Gastrocnemius medialis (tissue), 4 donors: ENCODE measurements at regions not wholly inside any gene's neighbourhood (a gene's known extent, or its start where the extent isn't known, plus 50 kb on each side); places are given as distances from the start of the nearest gene placed in this dataset.

ENCODE experiments used
- ATAC-seq, 2 donors: fragments of 150-250 bp; one replicate each; pipeline ENCODE4 v1.9.1; 2016
- DNase-seq, 2 donors: peaks; one replicate each; pipeline ENCODE4 v3.0.0-alpha.2; 2019
- H3K27ac ChIP-seq, 4 donors: fragments of 200-600 bp; sonication (generic); 1 replicate in 1 of 4; 2 replicates in 3 of 4; pipeline ENCODE4 v1.5.1; 2016 to 2018; ENCODE audit warnings: mild to moderate bottlenecking in 2 of 4, moderate library complexity in 1 of 4
- H3K27me3 ChIP-seq, 3 donors: fragments of 200-600 bp; sonication (generic) in 2 of 3; 1 replicate in 1 of 3; 2 replicates in 2 of 3; pipeline versions ENCODE4 v1.5.1 to v1.6.0; 2016 to 2019; ENCODE audit warnings: mild to moderate bottlenecking in 1 of 3, moderate library complexity in 1 of 3
- H3K36me3 ChIP-seq, 2 donors: fragments of 200-600 bp; sonication (generic) in 1 of 2; one replicate each; pipeline ENCODE4 v1.5.1; 2017 to 2018
- H3K4me1 ChIP-seq, 2 donors: fragments of 200-600 bp; sonication (generic) in 1 of 2; one replicate each; pipeline ENCODE4 v1.5.1; 2016 to 2017; ENCODE audit warnings: mild to moderate bottlenecking in 2 of 2
- H3K4me3 ChIP-seq, 4 donors: fragments of 200-600 bp; sonication (generic) in 3 of 4; 1 replicate in 1 of 4; 2 replicates in 3 of 4; pipeline ENCODE4 v1.5.1; 2016 to 2019; ENCODE audit warnings: mild to moderate bottlenecking in 2 of 4
- H3K9me3 ChIP-seq, 3 donors: fragments of 200-600 bp; sonication (generic) in 2 of 3; 1 replicate in 1 of 3; 2 replicates in 2 of 3; pipeline ENCODE4 v1.5.1; 2016 to 2019
- POLR2A ChIP-seq, 2 donors: fragments of 450-650 bp; IDR thresholded peaks; one replicate each; pipeline ENCODE4 v1.6.1; 2017; ENCODE audit warnings: antibody characterized with exemption in 2 of 2, mild to moderate bottlenecking in 2 of 2, moderate library complexity in 2 of 2
- in situ Hi-C, 4 donors: fragments of 200-750 bp; cut with MboI; loops; one replicate each; pipeline versions ENCODE4 v1.15.0 to v1.8.0; 2017; ENCODE audit warnings: low sequenced_read_pairs in 4 of 4
- intact Hi-C: fragments of 100-400 bp; cut with DNase I; formaldehyde crosslinking; loops from one replicate; pipeline ENCODE4 v1.15.1; 2023; ENCODE audit warnings: low total_unique reads
- TF ChIP-seq, protein P1 (sequence below), 5 experiments: fragments of 450-650 bp in 3 of 5; fragments of 200-600 bp in 2 of 5; sonication (generic) in 2 of 5; IDR thresholded peaks in 4 of 5; conservative IDR thresholded peaks in 1 of 5; 1 replicate in 4 of 5; 2 replicates in 1 of 5; pipeline ENCODE4 v1.5.1; 2016 to 2019; ENCODE audit warnings: antibody characterized with exemption in 5 of 5, mild to moderate bottlenecking in 3 of 5, moderate library complexity in 3 of 5

- Histone ChIP-seq H3K36me3 (no peaks in the 10 kb centered on the region), H3K9me3 (no peaks in the 10 kb centered on the region), H3K4me3 (no peak overlapping the region), H3K4me1 (no peaks in the 10 kb centered on the region), H3K27me3 (no peaks in the 10 kb centered on the region), H3K27ac (no peak overlapping the region)
- no peak for ATAC-seq
- in situ Hi-C loops (loop anchor here (10.0 kb wide), 1 partner anchor 907 kb away; no protein-coding TSS in a partner anchor), intact Hi-C loops (loop anchor here (5.0 kb wide), 1 partner anchor 74 kb away; no protein-coding TSS in a partner anchor)
- DNase-seq, result no peak
- no peak for TF ChIP-seq POLR2A (IDR thresholded peaks at IDR 0.05)
- TF ChIP-seq, protein P1, sequence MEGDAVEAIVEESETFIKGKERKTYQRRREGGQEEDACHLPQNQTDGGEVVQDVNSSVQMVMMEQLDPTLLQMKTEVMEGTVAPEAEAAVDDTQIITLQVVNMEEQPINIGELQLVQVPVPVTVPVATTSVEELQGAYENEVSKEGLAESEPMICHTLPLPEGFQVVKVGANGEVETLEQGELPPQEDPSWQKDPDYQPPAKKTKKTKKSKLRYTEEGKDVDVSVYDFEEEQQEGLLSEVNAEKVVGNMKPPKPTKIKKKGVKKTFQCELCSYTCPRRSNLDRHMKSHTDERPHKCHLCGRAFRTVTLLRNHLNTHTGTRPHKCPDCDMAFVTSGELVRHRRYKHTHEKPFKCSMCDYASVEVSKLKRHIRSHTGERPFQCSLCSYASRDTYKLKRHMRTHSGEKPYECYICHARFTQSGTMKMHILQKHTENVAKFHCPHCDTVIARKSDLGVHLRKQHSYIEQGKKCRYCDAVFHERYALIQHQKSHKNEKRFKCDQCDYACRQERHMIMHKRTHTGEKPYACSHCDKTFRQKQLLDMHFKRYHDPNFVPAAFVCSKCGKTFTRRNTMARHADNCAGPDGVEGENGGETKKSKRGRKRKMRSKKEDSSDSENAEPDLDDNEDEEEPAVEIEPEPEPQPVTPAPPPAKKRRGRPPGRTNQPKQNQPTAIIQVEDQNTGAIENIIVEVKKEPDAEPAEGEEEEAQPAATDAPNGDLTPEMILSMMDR (IDR thresholded peaks at IDR 0.05 in 4 of 5, conservative IDR thresholded peaks at IDR 0.05 in 1 of 5), result no peak
These were observed 125.6 kb downstream of the RPLP1 start for GRCh38 chr15:69578252-69578651.

DNA sequence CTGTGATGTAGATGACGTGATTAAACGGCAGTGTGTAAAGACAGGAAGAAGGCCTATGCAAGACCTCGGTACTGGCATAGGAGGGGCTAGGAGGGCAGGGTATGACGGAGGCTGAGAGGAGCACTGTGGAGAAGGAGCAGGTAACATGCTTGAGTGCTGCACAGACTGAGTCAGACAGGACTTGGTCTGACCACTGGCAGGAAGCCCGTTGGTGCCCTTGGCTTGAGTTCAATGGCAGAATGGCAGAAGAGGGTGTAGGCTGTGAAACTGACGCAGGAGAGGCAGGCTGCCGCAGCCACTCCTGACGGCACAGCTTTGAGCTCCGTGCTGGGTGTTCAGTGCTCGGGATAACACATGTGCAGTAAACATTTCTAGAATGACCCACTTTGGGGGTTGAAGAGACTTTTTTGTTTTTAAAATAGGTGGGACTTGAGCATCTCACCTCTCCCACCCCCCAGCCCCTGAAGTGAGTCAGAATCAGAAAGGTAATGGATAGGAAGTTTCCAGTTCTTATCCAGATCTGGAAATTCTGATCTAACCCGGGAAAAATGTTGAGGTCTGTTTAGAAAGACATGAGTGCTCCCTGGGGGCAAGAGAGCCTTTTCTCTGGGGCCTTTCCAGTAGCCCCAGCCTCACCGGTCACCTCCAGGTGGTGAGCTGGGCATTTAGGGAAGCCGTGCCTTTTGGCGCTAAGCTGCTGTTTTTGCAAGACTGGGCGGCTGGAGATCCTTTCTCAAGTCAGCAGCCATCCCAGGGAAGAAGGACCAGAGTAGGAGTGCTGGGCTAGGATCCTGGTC lies 126.4 kb downstream of the RPLP1 start:
- TF ChIP-seq, protein P1 (IDR thresholded peaks at IDR 0.05 in 4 of 5, conservative IDR thresholded peaks at IDR 0.05 in 1 of 5), result no peak
- no peak for TF ChIP-seq POLR2A (IDR thresholded peaks at IDR 0.05)
- intact Hi-C loops (loop anchor here (5.0 kb wide), 1 partner anchor 73 kb away; no protein-coding TSS in a partner anchor), in situ Hi-C loops (loop anchor here (10.0 kb wide), 1 partner anchor 906 kb away; no protein-coding TSS in a partner anchor)
- DNase-seq (peak in 1 of 2 donors; percentile 24), ATAC-seq (no peak)
- no peaks in the 10 kb centered on the region for H3K4me1 ChIP-seq
- no peaks in the 10 kb centered on the region for H3K9me3 ChIP-seq
- H3K36me3 ChIP-seq, result no peaks in the 10 kb centered on the region
- H3K27me3 ChIP-seq, result no peaks in the 10 kb centered on the region
- H3K4me3 ChIP-seq, result no peak overlapping the region
- H3K27ac ChIP-seq, result no peak overlapping the region

GRCh38 chr15:69579950-69580618 lies 127.5 kb downstream of the RPLP1 start:
- Histone ChIP-seq H3K27me3 (no peaks in the 10 kb centered on the region), H3K4me3 (no peak overlapping the region), H3K27ac (no peak overlapping the region), H3K4me1 (no peaks in the 10 kb centered on the region), H3K36me3 (no peaks in the 10 kb centered on the region), H3K9me3 (no peaks in the 10 kb centered on the region)
- DNase-seq, result no peak
- TF ChIP-seq, protein P1 (IDR thresholded peaks at IDR 0.05 in 4 of 5, conservative IDR thresholded peaks at IDR 0.05 in 1 of 5), result no peak
- TF ChIP-seq POLR2A (IDR thresholded peaks at IDR 0.05), result no peak
- in situ Hi-C loops (loop anchor here (10.0 kb wide), 1 partner anchor 905 kb away; no protein-coding TSS in a partner anchor), intact Hi-C loops (loop anchor here (5.0 kb wide), 1 partner anchor 72 kb away; no protein-coding TSS in a partner anchor)
- no peak for ATAC-seq

- in situ Hi-C loops, result no loop called here
- TF ChIP-seq, protein P1 (IDR thresholded peaks at IDR 0.05 in 4 of 5, conservative IDR thresholded peaks at IDR 0.05 in 1 of 5), result no peak
- no peak for TF ChIP-seq POLR2A (IDR thresholded peaks at IDR 0.05)
- Histone ChIP-seq H3K36me3 (no peaks in the 10 kb centered on the region), H3K4me1 (peaks cover 0 to 12% of the 10 kb centered on the region in 2 donors), H3K27ac (no peak overlapping the region), H3K9me3 (no peaks in the 10 kb centered on the region), H3K27me3 (no peaks in the 10 kb centered on the region), H3K4me3 (no peak overlapping the region)
- DNase-seq, result no peak
- no peak for ATAC-seq
- intact Hi-C loops, result no loop called here
These were observed 131.0 kb downstream of the RPLP1 start for GRCh38 chr15:69583626-69584025.
